OCI-LY3 (cell line): ENCODE measurements at regions not wholly inside any gene's neighbourhood (a gene's known extent, or its start where the extent isn't known, plus 50 kb on each side); places are given as distances from the start of the nearest gene placed in this dataset.

Source experiments
- H2AFZ ChIP-seq: fragments of 200-600, 300-600 bp; shearing (Covaris generic); 2 replicates; pipeline ENCODE4 v1.6.0; 2014; ENCODE audit warnings: antibody characterized with exemption, low read depth, low read length
- H3K27ac ChIP-seq: fragments of 200-600, 300-600 bp; sonication (generic); 2 replicates; pipeline ENCODE4 v1.5.1; 2014; ENCODE audit warnings: mild to moderate bottlenecking, low read length, moderate library complexity, mixed read lengths
- H3K27me3 ChIP-seq: fragments of 200-600, 300-600 bp; sonication (generic); 2 replicates; pipeline ENCODE4 v1.6.1; 2014; ENCODE audit warnings: low read depth, low read length, mixed read lengths
- H3K36me3 ChIP-seq: fragments of 200-600, 300-600 bp; sonication (generic); replicated peaks from 2 replicates; pipeline ENCODE3; 2014; ENCODE audit warnings: low read depth, low read length, mixed read lengths
- H3K4me1 ChIP-seq: fragments of 300-600, 200-600 bp; sonication (generic); 2 replicates; pipeline ENCODE4 v1.6.1; 2014; ENCODE audit warnings: low read length, mixed read lengths
- H3K4me2 ChIP-seq: fragments of 200-600, 300-600 bp; sonication (generic); 2 replicates; pipeline ENCODE4 v1.6.1; 2014; ENCODE audit warnings: low read length, mixed read lengths
- H3K4me3 ChIP-seq: fragments of 300-600, 200-600 bp; sonication (generic); 2 replicates; pipeline ENCODE4 v1.5.1; 2014; ENCODE audit warnings: antibody characterized with exemption, mild to moderate bottlenecking, low read length, moderate library complexity
- H3K79me2 ChIP-seq: fragments of 300-600, 200-600 bp; shearing (Covaris generic); 2 replicates; pipeline ENCODE4 v1.6.1; 2014; ENCODE audit warnings: mild to moderate bottlenecking, low read length, mixed read lengths
- H3K9ac ChIP-seq: fragments of 300-600, 200-600 bp; shearing (Covaris generic); 2 replicates; pipeline ENCODE4 v1.6.0; 2014; ENCODE audit warnings: mild to moderate bottlenecking, low read length, moderate library complexity
- H3K9me3 ChIP-seq: fragments of 200-600, 300-600 bp; shearing (Covaris generic); 2 replicates; pipeline ENCODE4 v1.6.1; 2014; ENCODE audit warnings: low read length, mixed read lengths; ENCODE audit not compliant: insufficient read depth
- H4K20me1 ChIP-seq: fragments of 200-600, 300-600 bp; sonication (generic); 2 replicates; pipeline ENCODE4 v1.6.1; 2016; ENCODE audit warnings: low read length, mixed read lengths; ENCODE audit not compliant: insufficient read depth
- CTCF ChIP-seq: fragments of 200-600, 300-600 bp; sonication (generic); IDR thresholded peaks from 2 replicates; pipeline ENCODE4 v1.5.1; 2014; ENCODE audit warnings: antibody characterized with exemption, low read length, low read depth
- EZH2phosphoT487 ChIP-seq: fragments of 200-600 bp; shearing (Covaris generic); IDR thresholded peaks from 2 replicates; pipeline ENCODE4 v1.6.1; 2018; ENCODE audit warnings: antibody characterized with exemption, mixed run types, low read depth

DNA sequence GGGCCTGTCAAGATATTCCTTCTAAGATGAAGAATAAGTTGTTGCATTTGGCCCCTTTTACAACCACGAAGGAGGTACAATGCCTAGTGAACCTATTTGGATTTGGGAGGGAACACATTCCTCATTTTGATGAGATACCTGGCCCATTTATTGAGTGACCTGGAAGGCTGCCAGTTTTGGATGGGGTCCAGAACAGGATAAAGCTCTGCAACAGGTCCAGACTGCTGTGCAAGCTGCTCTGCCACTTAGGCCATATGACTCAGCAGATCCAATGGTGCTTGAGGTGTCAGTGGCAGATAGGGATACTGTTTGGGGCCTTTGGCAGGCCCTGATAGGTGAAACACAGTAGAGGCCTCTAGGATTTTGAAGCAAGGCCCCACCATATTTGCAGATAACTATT lies 704.6 kb downstream of the CCSER2 start:
- Histone ChIP-seq H3K9me3 (no peaks in the 10 kb centered on the region), H3K9ac (no peak overlapping the region), H3K79me2 (no peaks in the 10 kb centered on the region), H3K4me3 (no peak overlapping the region), H3K27me3 (no peaks in the 10 kb centered on the region), H3K36me3 (no peaks in the 10 kb centered on the region), H3K4me1 (no peaks in the 10 kb centered on the region), H3K4me2 (no peak overlapping the region), H2AFZ (no peak overlapping the region), H4K20me1 (no peaks in the 10 kb centered on the region), H3K27ac (no peak overlapping the region)
- TF ChIP-seq CTCF (no peak), EZH2phosphoT487 (no peak)

DNA sequence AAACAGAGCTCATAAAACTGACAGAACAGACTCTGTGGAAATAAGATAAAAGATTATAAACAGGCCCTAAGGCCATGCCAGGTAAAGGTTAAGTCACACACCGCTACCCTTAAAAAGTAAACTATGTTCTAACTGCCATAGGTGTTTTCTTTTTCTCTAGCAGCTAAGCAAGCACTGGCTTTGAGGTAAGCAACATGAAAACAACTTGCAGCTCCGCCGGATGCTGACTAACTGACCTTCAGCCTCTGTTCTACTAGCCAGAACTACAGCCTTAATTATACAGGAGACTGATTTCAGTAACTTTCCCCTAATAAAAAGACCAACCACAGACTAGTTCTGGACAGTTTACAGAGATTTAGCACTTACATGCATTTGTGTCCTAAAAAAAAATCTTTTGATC lies 708.3 kb downstream of the CCSER2 start:
- H3K4me1 ChIP-seq: no peaks in the 10 kb centered on the region
- H3K27ac ChIP-seq: no peak overlapping the region
- no peaks in the 10 kb centered on the region for H3K27me3 ChIP-seq
- no peak overlapping the region for H3K4me2 ChIP-seq
- TF ChIP-seq EZH2phosphoT487 (no peak), CTCF (no peak)
- no peak overlapping the region for H3K4me3 ChIP-seq
- no peak overlapping the region for H2AFZ ChIP-seq
- no peak overlapping the region for H3K9ac ChIP-seq
- no peaks in the 10 kb centered on the region for H4K20me1 ChIP-seq
- H3K79me2 ChIP-seq: no peaks in the 10 kb centered on the region
- H3K9me3 ChIP-seq: no peaks in the 10 kb centered on the region
- no peaks in the 10 kb centered on the region for H3K36me3 ChIP-seq

GRCh38 chr10:85039311-85039710 lies 710.9 kb downstream of the CCSER2 start:
- Histone ChIP-seq H3K36me3 (no peaks in the 10 kb centered on the region), H3K27ac (no peak overlapping the region), H3K9ac (no peak overlapping the region), H4K20me1 (no peaks in the 10 kb centered on the region), H3K9me3 (no peaks in the 10 kb centered on the region), H3K79me2 (no peaks in the 10 kb centered on the region), H3K4me2 (no peak overlapping the region), H2AFZ (no peak overlapping the region), H3K27me3 (no peaks in the 10 kb centered on the region), H3K4me3 (no peak overlapping the region), H3K4me1 (no peaks in the 10 kb centered on the region)
- TF ChIP-seq CTCF: no peak
- TF ChIP-seq EZH2phosphoT487: no peak

- TF ChIP-seq EZH2phosphoT487 (no peak), CTCF (no peak)
- Histone ChIP-seq H4K20me1 (no peaks in the 10 kb centered on the region), H3K9me3 (no peaks in the 10 kb centered on the region), H3K4me2 (no peak overlapping the region), H2AFZ (no peak overlapping the region), H3K4me3 (no peak overlapping the region), H3K4me1 (no peaks in the 10 kb centered on the region), H3K9ac (no peak overlapping the region), H3K79me2 (no peaks in the 10 kb centered on the region), H3K36me3 (no peaks in the 10 kb centered on the region), H3K27me3 (no peaks in the 10 kb centered on the region), H3K27ac (no peak overlapping the region)
Measured at GRCh38 chr10:85043207-85043606, 714.8 kb downstream of the CCSER2 start.
